Epithelial cell of proximal tubule (primary cell): ENCODE measurements at regions not wholly inside any gene's neighbourhood (a gene's known extent, or its start where the extent isn't known, plus 50 kb on each side); places are given as distances from the start of the nearest gene placed in this dataset.

Source experiments
- DNase-seq: peaks from one replicate; pipeline ENCODE4 v3.0.0-alpha.2; 2011; ENCODE audit warnings: low read depth
- H3K4me3 ChIP-seq: 2 replicates; pipeline ENCODE4 v1.5.1; 2011; ENCODE audit warnings: low read depth, mild to moderate bottlenecking, low read length
- CTCF ChIP-seq: conservative IDR thresholded peaks from 2 replicates; pipeline ENCODE4 v1.5.1; 2012; ENCODE audit warnings: low read depth, mild to moderate bottlenecking, low read length

- DNase-seq = no peak
- TF ChIP-seq CTCF = no peak
- H3K4me3 ChIP-seq = no peak overlapping the region
Measured at GRCh38 chr17:70653850-70654249, 484.5 kb downstream of the KCNJ2 start.

- TF ChIP-seq CTCF = no peak
- no peak overlapping the region for H3K4me3 ChIP-seq
- no peak for DNase-seq
Measured at GRCh38 chr17:70654706-70655105, 485.4 kb downstream of the KCNJ2 start.

- no peak overlapping the region for H3K4me3 ChIP-seq
- TF ChIP-seq CTCF = no peak
- DNase-seq = no peak
Measured at GRCh38 chr17:70655176-70655958, 486.0 kb downstream of the KCNJ2 start.

GRCh38 chr17:70658317-70658716 is 489.0 kb downstream of the KCNJ2 start:
- no peak overlapping the region for H3K4me3 ChIP-seq
- TF ChIP-seq CTCF = no peak
- no peak for DNase-seq

GRCh38 chr17:70658840-70659239 is 489.5 kb downstream of the KCNJ2 start:
- no peak for TF ChIP-seq CTCF
- no peak for DNase-seq
- no peak overlapping the region for H3K4me3 ChIP-seq

- DNase-seq = peak; percentile 83
- peak overlapping the region; percentile 34 for H3K4me3 ChIP-seq
- TF ChIP-seq CTCF = no peak
Measured at GRCh38 chr17:70661342-70662222, 492.2 kb downstream of the KCNJ2 start.
